ENCODE measurements at regions not wholly inside any gene's neighbourhood (a gene's known extent, or its start where the extent isn't known, plus 50 kb on each side); places are given as distances from the start of the nearest gene placed in this dataset.

GRCh38 chr22:49080631-49081030 is 747.0 kb downstream of the BRD1 start:
- TF ChIP-seq CTCF (IDR thresholded peaks at IDR 0.05), result no peak
- TF ChIP-seq EZH2 (IDR thresholded peaks at IDR 0.05; ENCODE audit: borderline replicate concordance, insufficient read depth, low read depth, low read length, poor library complexity, severe bottlenecking), result no peak
